Karpas-422 (cell line): ENCODE measurements at regions not wholly inside any gene's neighbourhood (a gene's known extent, or its start where the extent isn't known, plus 50 kb on each side); places are given as distances from the start of the nearest gene placed in this dataset.

ENCODE experiments used
- DNase-seq: peaks from one replicate; pipeline ENCODE4 v3.0.0-alpha.2; 2015
- H2AFZ ChIP-seq: fragments of 200-600 bp; sonication (generic); 2 replicates; pipeline ENCODE4 v1.6.1; 2014; ENCODE audit warnings: antibody characterized with exemption, low read length, mixed read lengths
- H3K27ac ChIP-seq: fragments of 200-600 bp; sonication (generic); 2 replicates; pipeline ENCODE4 v1.5.1; 2014; ENCODE audit warnings: mild to moderate bottlenecking, low read length, moderate library complexity
- H3K27me3 ChIP-seq: fragments of 200-600 bp; sonication (generic); 2 replicates; pipeline ENCODE4 v1.6.1; 2014; ENCODE audit warnings: low read length, mixed read lengths
- H3K36me3 ChIP-seq: fragments of 200-600 bp; sonication (generic); 2 replicates; pipeline ENCODE4 v1.6.1; 2014; ENCODE audit warnings: low read length, mixed read lengths; ENCODE audit not compliant: insufficient read depth
- H3K4me1 ChIP-seq: fragments of 200-600 bp; sonication (generic); 2 replicates; pipeline ENCODE4 v1.6.1; 2014; ENCODE audit warnings: mild to moderate bottlenecking, low read length, mixed read lengths
- H3K4me2 ChIP-seq: fragments of 200-600 bp; sonication (generic); 2 replicates; pipeline ENCODE4 v1.6.1; 2014; ENCODE audit warnings: low read length, low read depth, mild to moderate bottlenecking; ENCODE audit not compliant: poor library complexity, severe bottlenecking
- H3K4me3 ChIP-seq: fragments of 200-600 bp; sonication (generic); 2 replicates; pipeline ENCODE4 v1.5.1; 2014; ENCODE audit warnings: mild to moderate bottlenecking, antibody characterized with exemption, low read length, mixed read lengths
- H3K79me2 ChIP-seq: fragments of 200-600 bp; sonication (generic); 2 replicates; pipeline ENCODE4 v1.6.1; 2014; ENCODE audit warnings: mild to moderate bottlenecking, low read length, mixed read lengths
- H3K9ac ChIP-seq: fragments of 200-600 bp; sonication (generic); 2 replicates; pipeline ENCODE4 v1.6.0; 2014; ENCODE audit warnings: low read length
- H3K9me2 ChIP-seq: fragments of 200-600 bp; sonication (generic), shearing (Covaris generic); replicated peaks from 2 replicates; pipeline ENCODE4 v1.6.0; 2014; ENCODE audit warnings: mild to moderate bottlenecking, low read length, moderate library complexity; ENCODE audit not compliant: insufficient read depth
- H3K9me3 ChIP-seq: fragments of 300-700, 200-600 bp; sonication (generic); 2 replicates; pipeline ENCODE4 v1.6.1; 2014; ENCODE audit warnings: low read length, mixed read lengths
- H4K20me1 ChIP-seq: fragments of 200-600 bp; sonication (generic); 2 replicates; pipeline ENCODE4 v1.6.1; 2014; ENCODE audit warnings: mild to moderate bottlenecking, antibody characterized with exemption, low read length, low read depth; ENCODE audit not compliant: insufficient read depth

- H3K36me3 ChIP-seq = no peaks in the 10 kb centered on the region
- H3K9me2 ChIP-seq = no peaks in the 10 kb centered on the region
- peak overlapping the region; percentile 70 for H3K4me2 ChIP-seq
- DNase-seq = peak; percentile 58
- H3K4me3 ChIP-seq = no peak overlapping the region
- H3K27ac ChIP-seq = peak overlapping the region; percentile 100
- H3K9me3 ChIP-seq = peaks cover 5% of the 10 kb centered on the region; the same call in 1 of the 2 replicates
- H3K4me1 ChIP-seq = peaks cover 81% of the 10 kb centered on the region
- H3K9ac ChIP-seq = peak overlapping the region; percentile 18; the same call in 1 of the 2 replicates
- peak overlapping the region; percentile 22; the same call in 1 of the 2 replicates for H2AFZ ChIP-seq
- 0 out of 2 replicates have a peak, but pooled peaks cover 2% of the 10 kb centered on the region for H3K79me2 ChIP-seq
- H3K27me3 ChIP-seq = no peaks in the 10 kb centered on the region
- H4K20me1 ChIP-seq = no peaks in the 10 kb centered on the region
These were observed 58.8 kb upstream of the TANK start for GRCh38 chr2:161101406-161101805.

GRCh38 chr2:161102770-161103450, 57.3 kb upstream of the TANK start:
- no peaks in the 10 kb centered on the region for H3K9me2 ChIP-seq
- H2AFZ ChIP-seq = 0 out of 2 replicates have a peak overlapping the region, but pooled peaks have one; percentile 14
- H3K4me3 ChIP-seq = peak overlapping the region; percentile 26
- H3K27ac ChIP-seq = peak overlapping the region; percentile 100
- peak overlapping the region; percentile 67 for H3K9ac ChIP-seq
- H3K27me3 ChIP-seq = no peaks in the 10 kb centered on the region
- peaks cover 86% of the 10 kb centered on the region for H3K4me1 ChIP-seq
- H3K79me2 ChIP-seq = 0 out of 2 replicates have a peak, but pooled peaks cover 4% of the 10 kb centered on the region
- DNase-seq = peak; percentile 67
- peak overlapping the region; percentile 70 for H3K4me2 ChIP-seq
- no peaks in the 10 kb centered on the region for H3K9me3 ChIP-seq
- H3K36me3 ChIP-seq = no peaks in the 10 kb centered on the region
- H4K20me1 ChIP-seq = no peaks in the 10 kb centered on the region

GRCh38 chr2:161103451-161103831, 56.8 kb upstream of the TANK start:
- no peaks in the 10 kb centered on the region for H4K20me1 ChIP-seq
- H3K27ac ChIP-seq = peak overlapping the region; percentile 100
- 0 out of 2 replicates have a peak, but pooled peaks cover 5% of the 10 kb centered on the region for H3K79me2 ChIP-seq
- H2AFZ ChIP-seq = 0 out of 2 replicates have a peak overlapping the region, but pooled peaks have one; percentile 14
- no peaks in the 10 kb centered on the region for H3K36me3 ChIP-seq
- peak overlapping the region; percentile 70 for H3K4me2 ChIP-seq
- H3K4me1 ChIP-seq = peaks cover 92% of the 10 kb centered on the region
- DNase-seq = peak; percentile 72
- no peaks in the 10 kb centered on the region for H3K9me3 ChIP-seq
- no peaks in the 10 kb centered on the region for H3K9me2 ChIP-seq
- H3K27me3 ChIP-seq = no peaks in the 10 kb centered on the region
- H3K4me3 ChIP-seq = peak overlapping the region; percentile 26; the same call in 1 of the 2 replicates
- H3K9ac ChIP-seq = peak overlapping the region; percentile 67

GRCh38 chr2:161104054-161104553, 56.1 kb upstream of the TANK start:
- H3K9me3 ChIP-seq = no peaks in the 10 kb centered on the region

GRCh38 chr2:161107265-161107664, 53.0 kb upstream of the TANK start:
- Histone ChIP-seq H3K4me1 (peaks cover 99% of the 10 kb centered on the region), H3K36me3 (no peaks in the 10 kb centered on the region)
- DNase-seq = peak; percentile 69

More at GRCh38 chr2:161104054-161104553, 56.1 kb upstream of the TANK start:
- peak overlapping the region; percentile 100 for H3K27ac ChIP-seq
- peak overlapping the region; percentile 70 for H3K4me2 ChIP-seq
- peak; percentile 90 for DNase-seq
- no peaks in the 10 kb centered on the region for H3K36me3 ChIP-seq
- peak overlapping the region; percentile 38 for H3K4me3 ChIP-seq
- no peak overlapping the region for H2AFZ ChIP-seq
- peaks cover 6% of the 10 kb centered on the region; the same call in 1 of the 2 replicates for H3K79me2 ChIP-seq
- H3K27me3 ChIP-seq = no peaks in the 10 kb centered on the region
- H4K20me1 ChIP-seq = no peaks in the 10 kb centered on the region
- H3K9me2 ChIP-seq = no peaks in the 10 kb centered on the region
- peaks cover 98% of the 10 kb centered on the region for H3K4me1 ChIP-seq
- H3K9ac ChIP-seq = peak overlapping the region; percentile 67

More at GRCh38 chr2:161107265-161107664, 53.0 kb upstream of the TANK start:
- Histone ChIP-seq H3K9ac (peak overlapping the region; percentile 73), H2AFZ (peak overlapping the region; percentile 12; the same call in 1 of the 2 replicates), H3K9me3 (no peaks in the 10 kb centered on the region), H3K9me2 (no peaks in the 10 kb centered on the region), H3K4me2 (peak overlapping the region; percentile 76), H3K27me3 (no peaks in the 10 kb centered on the region), H3K4me3 (peak overlapping the region; percentile 42; the same call in 1 of the 2 replicates), H4K20me1 (no peaks in the 10 kb centered on the region), H3K79me2 (peaks cover 16% of the 10 kb centered on the region), H3K27ac (peak overlapping the region; percentile 100)
